ENCODE measurements at regions not wholly inside any gene's neighbourhood (a gene's known extent, or its start where the extent isn't known, plus 50 kb on each side); places are given as distances from the start of the nearest gene placed in this dataset.

- H3K9me2 ChIP-seq (ENCODE audit: insufficient read depth): no peaks in the 10 kb centered on the region
- ChIA-PET POLR2A (no interaction called here), RAD21 (ENCODE audit: low non-redundant PET in 1 of 2, low total read pairs in 2 of 2, uncharacterized antibody in 2 of 2, unreplicated experiment in 2 of 2) (no interaction called here), CTCF (no interaction called here)
- no TSS peak for BruUV-seq (replicated peaks)
- no peaks in the 10 kb centered on the region for H3K79me2 ChIP-seq (ENCODE audit: insufficient read depth, low read length)
- no peak for DNase-seq (ENCODE audit: low read depth, low spot score)
- H3K4me3 ChIP-seq (replicated peaks in 1 of 2; ENCODE audit: low read depth in 1 of 2, low read length in 2 of 2): no peak overlapping the region
- H3K27me3 ChIP-seq (ENCODE audit: insufficient read depth, low read length): no peaks in the 10 kb centered on the region; the same call in 1 of the 2 replicates
- H3K4me2 ChIP-seq (ENCODE audit: low read length): no peak overlapping the region
- H3K36me3 ChIP-seq (ENCODE audit: control insufficient read depth in 1 of 2, insufficient read depth in 2 of 2, low read length in 2 of 2): no peaks in the 10 kb centered on the region
- H2AFZ ChIP-seq (ENCODE audit: low read depth, low read length, poor library complexity, severe bottlenecking): no peak overlapping the region
- no peak overlapping the region for H3K9ac ChIP-seq (ENCODE audit: low read length)
- no peaks in the 10 kb centered on the region for H4K20me1 ChIP-seq (ENCODE audit: insufficient read depth)
- intact Hi-C loops (cut with micrococcal nuclease): no loop called here
- H3K27ac ChIP-seq (ENCODE audit: low read depth, low read length): no peak overlapping the region
- H3K4me1 ChIP-seq (ENCODE audit: control insufficient read depth in 1 of 2, insufficient read depth in 2 of 2, low read length in 2 of 2): no peaks in the 10 kb centered on the region
- no peaks in the 10 kb centered on the region for H3K9me3 ChIP-seq (ENCODE audit: control insufficient read depth in 1 of 2, insufficient read depth in 1 of 2, low read depth in 1 of 2, low read length in 2 of 2)
- TF ChIP-seq YY1 (IDR thresholded peaks at IDR 0.05; ENCODE audit: extremely low read depth, insufficient replicate concordance, low read depth, low read length) (no peak), ZFX (IDR thresholded peaks at IDR 0.05) (no peak), CEBPB (IDR thresholded peaks at IDR 0.05; ENCODE audit: low read depth) (no peak), JUND (IDR thresholded peaks at IDR 0.05) (no peak), FOSL1 (IDR thresholded peaks at IDR 0.05; ENCODE audit: low read depth) (no peak), EZH2phosphoT487 (IDR thresholded peaks at IDR 0.05; ENCODE audit: borderline replicate concordance) (no peak), ELF1 (IDR thresholded peaks at IDR 0.05; ENCODE audit: borderline replicate concordance, low read depth) (no peak), POLR2A (IDR thresholded peaks at IDR 0.05; ENCODE audit: borderline replicate concordance, extremely low read depth, insufficient read depth, insufficient read length) (no peak)
- ATAC-seq: no peak
These were observed 402.2 kb downstream of the SFMBT2 start for GRCh38 chr10:7008645-7009044.

GRCh38 chr10:7007600-7008190 is 403.1 kb downstream of the SFMBT2 start:
- H3K9me3 ChIP-seq (ENCODE audit: control insufficient read depth in 1 of 2, insufficient read depth in 1 of 2, low read depth in 1 of 2, low read length in 2 of 2): no peaks in the 10 kb centered on the region
- H4K20me1 ChIP-seq (ENCODE audit: insufficient read depth): no peaks in the 10 kb centered on the region
- no peaks in the 10 kb centered on the region for H3K36me3 ChIP-seq (ENCODE audit: control insufficient read depth in 1 of 2, insufficient read depth in 2 of 2, low read length in 2 of 2)
- H3K27me3 ChIP-seq (ENCODE audit: insufficient read depth, low read length): no peaks in the 10 kb centered on the region; the same call in 1 of the 2 replicates
- CTCF ChIA-PET: no interaction called here
- H3K79me2 ChIP-seq (ENCODE audit: insufficient read depth, low read length): no peaks in the 10 kb centered on the region
- H3K4me3 ChIP-seq (replicated peaks in 1 of 2; ENCODE audit: low read depth in 1 of 2, low read length in 2 of 2): no peak overlapping the region
- RAD21 ChIA-PET (ENCODE audit: low non-redundant PET in 1 of 2, low total read pairs in 2 of 2, uncharacterized antibody in 2 of 2, unreplicated experiment in 2 of 2): no interaction called here
- no peaks in the 10 kb centered on the region for H3K9me2 ChIP-seq (ENCODE audit: insufficient read depth)
- H3K4me2 ChIP-seq (ENCODE audit: low read length): no peak overlapping the region
- POLR2A ChIA-PET: no interaction called here
- H3K4me1 ChIP-seq (ENCODE audit: control insufficient read depth in 1 of 2, insufficient read depth in 2 of 2, low read length in 2 of 2): no peaks in the 10 kb centered on the region
- H3K27ac ChIP-seq (ENCODE audit: low read depth, low read length): no peak overlapping the region
- intact Hi-C loops (cut with micrococcal nuclease): no loop called here
- no peak for DNase-seq (ENCODE audit: low read depth, low spot score)
- BruUV-seq (replicated peaks): no TSS peak
- no peak overlapping the region for H3K9ac ChIP-seq (ENCODE audit: low read length)
- no peak for ATAC-seq
- H2AFZ ChIP-seq (ENCODE audit: low read depth, low read length, poor library complexity, severe bottlenecking): no peak overlapping the region
- no peak for TF ChIP-seq ZBTB33 (IDR thresholded peaks at IDR 0.05; ENCODE audit: extremely low read depth, insufficient replicate concordance, low read length)
- no peak for TF ChIP-seq FOSL1 (IDR thresholded peaks at IDR 0.05; ENCODE audit: low read depth)
- no peak for TF ChIP-seq TCF7L2 (IDR thresholded peaks at IDR 0.05; ENCODE audit: borderline replicate concordance, extremely low read depth, insufficient read depth, insufficient read length)
- TF ChIP-seq CEBPB (IDR thresholded peaks at IDR 0.05; ENCODE audit: low read depth): no peak
- TF ChIP-seq SIN3A (IDR thresholded peaks at IDR 0.05; ENCODE audit: low read depth): no peak
- TF ChIP-seq CBX3 (IDR thresholded peaks at IDR 0.05; ENCODE audit: low read depth): no peak
- TF ChIP-seq CTCF (IDR thresholded peaks at IDR 0.05 in 2 of 3, conservative IDR thresholded peaks at IDR 0.05 in 1 of 3; ENCODE audit: borderline replicate concordance in 1 of 3, insufficient read depth in 1 of 3, low read depth in 2 of 3, low read length in 2 of 3): no peak
- TF ChIP-seq POLR2AphosphoS5 (IDR thresholded peaks at IDR 0.05; ENCODE audit: low read depth, low read length): no peak
- no peak for TF ChIP-seq RAD21 (IDR thresholded peaks at IDR 0.05; ENCODE audit: low read depth)
- no peak for TF ChIP-seq ZFX (IDR thresholded peaks at IDR 0.05)
- no peak for TF ChIP-seq POLR2A (IDR thresholded peaks at IDR 0.05; ENCODE audit: borderline replicate concordance, extremely low read depth, insufficient read depth, insufficient read length)
- TF ChIP-seq YY1 (IDR thresholded peaks at IDR 0.05; ENCODE audit: extremely low read depth, insufficient replicate concordance, low read depth, low read length): no peak
- no peak for TF ChIP-seq JUND (IDR thresholded peaks at IDR 0.05)
- TF ChIP-seq ATF3 (IDR thresholded peaks at IDR 0.05): no peak

Data from HCT116 (cell line).